GM13977 (cell line): ENCODE measurements at regions not wholly inside any gene's neighbourhood (a gene's known extent, or its start where the extent isn't known, plus 50 kb on each side); places are given as distances from the start of the nearest gene placed in this dataset.

ENCODE experiments used
- DNase-seq: peaks from one replicate; pipeline ENCODE4 v3.0.0; 2012; ENCODE audit warnings: low spot score
- CTCF ChIP-seq: IDR thresholded peaks from 2 replicates; pipeline ENCODE4 v1.5.1; 2012; ENCODE audit warnings: mild to moderate bottlenecking, control low read depth; ENCODE audit not compliant: insufficient read depth; ENCODE audit errors: extremely low read depth, missing control alignments
- in situ Hi-C: fragments of 300-500 bp; cut with MboI; formaldehyde crosslinking; loops from one replicate; pipeline ENCODE4 v1.12.0; 2022; ENCODE audit warnings: low sequenced_read_pairs, low pct_unique_long_range_greater_than_20kb, mixed read lengths, inconsistent platforms; ENCODE audit not compliant: unreplicated experiment

GRCh38 chr5:68148096-68148495 is 67.5 kb upstream of the PIK3R1 start:
- DNase-seq: peak; percentile 12
- in situ Hi-C loops: no loop called here
- TF ChIP-seq CTCF: no peak

GRCh38 chr5:68147659-68148058 is 67.9 kb upstream of the PIK3R1 start:
- in situ Hi-C loops: no loop called here
- no peak for DNase-seq
- TF ChIP-seq CTCF: no peak

GRCh38 chr5:68141494-68141893 is 74.1 kb upstream of the PIK3R1 start:
- DNase-seq: peak; percentile 22
- in situ Hi-C loops: no loop called here
- no peak for TF ChIP-seq CTCF

GRCh38 chr5:68140763-68141162 is 74.8 kb upstream of the PIK3R1 start:
- no peak for TF ChIP-seq CTCF
- in situ Hi-C loops: no loop called here
- no peak for DNase-seq

- no peak for TF ChIP-seq CTCF
- DNase-seq: no peak
- in situ Hi-C loops: no loop called here
Observed at GRCh38 chr5:68139611-68140441, 75.7 kb upstream of the PIK3R1 start.

GRCh38 chr5:68137511-68138140 is 77.9 kb upstream of the PIK3R1 start:
- no peak for DNase-seq
- no peak for TF ChIP-seq CTCF
- in situ Hi-C loops: no loop called here
